Large intestine (tissue), 3 donors: ENCODE measurements at regions not wholly inside any gene's neighbourhood (a gene's known extent, or its start where the extent isn't known, plus 50 kb on each side); places are given as distances from the start of the nearest gene placed in this dataset.

Experiments
- DNase-seq, 2 donors: peaks; one replicate each; pipeline versions ENCODE4 v3.0.0 to v3.0.0-alpha.2; 2013
- H3K27ac ChIP-seq: one replicate; pipeline ENCODE4 v1.5.1; 2013; ENCODE audit warnings: low read length
- H3K27me3 ChIP-seq: 2 replicates; pipeline ENCODE4 v1.6.1; 2013; ENCODE audit warnings: low read length; ENCODE audit not compliant: control insufficient read depth, insufficient read depth
- H3K36me3 ChIP-seq: 2 replicates; pipeline ENCODE4 v1.6.1; 2013; ENCODE audit warnings: low read length; ENCODE audit not compliant: control insufficient read depth, insufficient read depth
- H3K4me1 ChIP-seq: one replicate; pipeline ENCODE4 v1.6.1; 2013; ENCODE audit warnings: low read length; ENCODE audit not compliant: control insufficient read depth, insufficient read depth
- H3K4me3 ChIP-seq: one replicate; pipeline ENCODE4 v1.5.1; 2013; ENCODE audit warnings: low read length
- H3K9me3 ChIP-seq: one replicate; pipeline ENCODE4 v1.6.1; 2013; ENCODE audit warnings: mild to moderate bottlenecking, low read depth, low read length, moderate library complexity; ENCODE audit not compliant: control insufficient read depth
- WGBS: methylation state at CpG from one replicate; pipeline ENCODE4 v1.1.5; 2013; ENCODE audit warnings: low lambda C conversion rate; ENCODE audit not compliant: insufficient coverage; 5-methylcytosine and 5-hydroxymethylcytosine counted together

GRCh38 chr16:17532338-17532995 lies 61.7 kb upstream of the XYLT1 start:
- no peak for DNase-seq
- no peaks in the 10 kb centered on the region for H3K36me3 ChIP-seq
- no peaks in the 10 kb centered on the region for H3K27me3 ChIP-seq
- no peaks in the 10 kb centered on the region for H3K9me3 ChIP-seq
- no peak overlapping the region for H3K27ac ChIP-seq
- no peak overlapping the region for H3K4me3 ChIP-seq
- no peaks in the 10 kb centered on the region for H3K4me1 ChIP-seq
- no CpG with 5 or more reads among the region's 8 CpGs for WGBS

GRCh38 chr16:17529982-17530760 lies 59.4 kb upstream of the XYLT1 start:
- Histone ChIP-seq H3K4me3 (no peak overlapping the region), H3K36me3 (no peaks in the 10 kb centered on the region), H3K27me3 (no peaks in the 10 kb centered on the region), H3K27ac (no peak overlapping the region), H3K4me1 (no peaks in the 10 kb centered on the region), H3K9me3 (no peaks in the 10 kb centered on the region)
- DNase-seq, result no peak
- WGBS, result 90% methylated on average over 3 of the region's 6 CpGs

- Histone ChIP-seq H3K9me3 (no peaks in the 10 kb centered on the region), H3K4me1 (no peaks in the 10 kb centered on the region), H3K27me3 (no peaks in the 10 kb centered on the region), H3K36me3 (no peaks in the 10 kb centered on the region), H3K27ac (no peak overlapping the region), H3K4me3 (no peak overlapping the region)
- no peak for DNase-seq
- WGBS, result 93% methylated on average over 2 of the region's 4 CpGs
Observed at GRCh38 chr16:17526956-17527937, 56.5 kb upstream of the XYLT1 start.

GRCh38 chr16:17524656-17525055 lies 53.9 kb upstream of the XYLT1 start:
- Histone ChIP-seq H3K27ac (no peak overlapping the region), H3K9me3 (no peaks in the 10 kb centered on the region), H3K4me1 (no peaks in the 10 kb centered on the region), H3K36me3 (no peaks in the 10 kb centered on the region), H3K4me3 (no peak overlapping the region), H3K27me3 (no peaks in the 10 kb centered on the region)
- DNase-seq, result no peak
- WGBS, result 80% methylated on average over 1 of the region's 7 CpGs

- WGBS, result 100% methylated on average over 1 of the region's 3 CpGs
- Histone ChIP-seq H3K9me3 (no peaks in the 10 kb centered on the region), H3K27ac (no peak overlapping the region), H3K4me3 (no peak overlapping the region), H3K4me1 (no peaks in the 10 kb centered on the region), H3K27me3 (no peaks in the 10 kb centered on the region), H3K36me3 (no peaks in the 10 kb centered on the region)
- no peak for DNase-seq
Observed at GRCh38 chr16:17520561-17520960, 49.8 kb upstream of the XYLT1 start.
